AG09309 (cell line): ENCODE measurements at regions not wholly inside any gene's neighbourhood (a gene's known extent, or its start where the extent isn't known, plus 50 kb on each side); places are given as distances from the start of the nearest gene placed in this dataset.

Experiments
- DNase-seq: peaks from one replicate; pipeline ENCODE4 v3.0.0-alpha.2; 2010; ENCODE audit warnings: low read depth
- H3K4me3 ChIP-seq: 2 replicates; pipeline ENCODE4 v1.5.1; 2011; ENCODE audit warnings: mild to moderate bottlenecking, low read depth, low read length, moderate library complexity; ENCODE audit not compliant: control insufficient read depth
- TF ChIP-seq, protein P1 (sequence below): IDR thresholded peaks from 2 replicates; pipeline ENCODE4 v1.5.1; 2011; ENCODE audit warnings: mild to moderate bottlenecking, low read depth, low read length, inconsistent platforms; ENCODE audit not compliant: insufficient read depth, control insufficient read depth; ENCODE audit errors: missing control alignments

DNA sequence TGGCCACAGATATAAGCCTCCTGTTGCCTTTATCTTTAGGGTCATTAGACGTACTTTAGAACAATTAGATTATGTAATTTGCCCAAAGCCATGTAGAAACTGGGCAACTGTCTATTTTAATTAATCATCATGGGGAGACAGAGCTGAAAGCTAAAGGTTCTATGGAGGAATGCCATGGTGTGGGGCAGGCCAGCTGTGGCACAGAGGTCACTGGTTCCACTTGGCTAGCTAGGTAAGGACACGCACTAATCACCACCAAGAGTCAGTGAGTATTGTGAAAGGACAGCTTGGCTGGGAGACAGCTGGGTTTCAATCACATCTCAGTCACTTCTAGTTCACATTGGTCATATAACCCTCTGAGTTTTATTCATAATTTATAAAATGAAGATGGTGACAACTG lies 81.7 kb downstream of the HMHB1 start:
- no peak overlapping the region for H3K4me3 ChIP-seq
- TF ChIP-seq, protein P1, sequence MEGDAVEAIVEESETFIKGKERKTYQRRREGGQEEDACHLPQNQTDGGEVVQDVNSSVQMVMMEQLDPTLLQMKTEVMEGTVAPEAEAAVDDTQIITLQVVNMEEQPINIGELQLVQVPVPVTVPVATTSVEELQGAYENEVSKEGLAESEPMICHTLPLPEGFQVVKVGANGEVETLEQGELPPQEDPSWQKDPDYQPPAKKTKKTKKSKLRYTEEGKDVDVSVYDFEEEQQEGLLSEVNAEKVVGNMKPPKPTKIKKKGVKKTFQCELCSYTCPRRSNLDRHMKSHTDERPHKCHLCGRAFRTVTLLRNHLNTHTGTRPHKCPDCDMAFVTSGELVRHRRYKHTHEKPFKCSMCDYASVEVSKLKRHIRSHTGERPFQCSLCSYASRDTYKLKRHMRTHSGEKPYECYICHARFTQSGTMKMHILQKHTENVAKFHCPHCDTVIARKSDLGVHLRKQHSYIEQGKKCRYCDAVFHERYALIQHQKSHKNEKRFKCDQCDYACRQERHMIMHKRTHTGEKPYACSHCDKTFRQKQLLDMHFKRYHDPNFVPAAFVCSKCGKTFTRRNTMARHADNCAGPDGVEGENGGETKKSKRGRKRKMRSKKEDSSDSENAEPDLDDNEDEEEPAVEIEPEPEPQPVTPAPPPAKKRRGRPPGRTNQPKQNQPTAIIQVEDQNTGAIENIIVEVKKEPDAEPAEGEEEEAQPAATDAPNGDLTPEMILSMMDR = no peak
- DNase-seq = no peak

DNA sequence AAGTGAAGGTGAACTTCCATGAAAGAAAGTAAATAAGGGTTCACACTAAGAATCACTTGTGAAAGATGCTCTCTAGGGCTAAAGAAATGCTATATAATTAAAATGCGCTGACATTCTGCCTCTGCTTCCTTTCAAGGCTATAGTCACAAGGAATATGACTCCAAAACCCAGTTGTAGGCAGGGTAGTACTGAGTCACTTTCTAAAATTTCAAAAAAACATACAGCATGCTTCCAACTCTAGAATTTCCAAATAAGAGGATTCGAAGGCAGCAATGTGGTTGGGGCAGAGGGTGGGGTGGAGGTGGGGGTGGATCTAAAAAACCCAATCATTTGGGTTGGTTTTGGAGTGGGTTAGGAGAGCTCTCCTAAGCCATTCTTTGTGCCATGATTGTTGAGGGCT lies 84.6 kb downstream of the HMHB1 start:
- no peak overlapping the region for H3K4me3 ChIP-seq
- TF ChIP-seq, protein P1 = no peak
- DNase-seq = no peak

DNA sequence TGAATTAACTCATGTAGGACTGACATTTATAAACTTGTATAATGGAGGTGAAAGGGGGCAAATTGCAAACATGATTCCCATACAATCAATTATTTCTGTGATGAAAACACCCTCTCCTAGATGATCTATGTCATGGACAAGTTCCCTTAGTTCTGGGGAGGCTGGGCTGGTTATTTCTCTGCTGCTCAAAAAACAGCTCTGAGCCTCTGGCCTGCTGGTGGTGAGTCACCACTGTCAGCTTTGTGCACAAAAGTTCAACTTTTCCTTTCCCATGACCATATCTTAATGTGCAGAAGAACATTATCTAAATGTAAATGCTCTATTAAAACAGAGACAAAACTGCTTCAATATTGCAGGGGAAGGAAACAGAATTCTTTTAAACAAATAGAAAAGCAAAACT lies 85.0 kb downstream of the HMHB1 start:
- TF ChIP-seq, protein P1 = no peak
- no peak for DNase-seq
- H3K4me3 ChIP-seq = no peak overlapping the region

DNA sequence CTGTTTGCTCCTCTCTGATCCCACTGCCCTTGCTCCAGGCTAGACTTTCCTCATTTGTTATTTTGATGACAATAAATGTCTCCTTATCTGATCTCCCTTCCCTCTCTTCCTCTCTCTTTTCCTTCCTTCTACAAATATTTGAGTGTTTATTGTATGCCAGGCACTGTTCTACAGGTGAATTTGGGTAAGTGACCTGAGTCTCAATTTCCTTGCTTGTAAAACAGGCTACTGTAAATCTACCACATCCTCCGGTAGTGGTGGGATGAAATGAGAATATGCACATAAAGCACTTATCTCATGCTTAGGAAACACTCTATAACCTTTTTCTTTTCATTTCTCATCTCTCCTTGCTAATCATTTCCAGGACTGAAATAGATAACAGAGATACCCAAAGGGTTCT lies 86.4 kb downstream of the HMHB1 start:
- no peak overlapping the region for H3K4me3 ChIP-seq
- DNase-seq = no peak
- TF ChIP-seq, protein P1 = no peak

DNA sequence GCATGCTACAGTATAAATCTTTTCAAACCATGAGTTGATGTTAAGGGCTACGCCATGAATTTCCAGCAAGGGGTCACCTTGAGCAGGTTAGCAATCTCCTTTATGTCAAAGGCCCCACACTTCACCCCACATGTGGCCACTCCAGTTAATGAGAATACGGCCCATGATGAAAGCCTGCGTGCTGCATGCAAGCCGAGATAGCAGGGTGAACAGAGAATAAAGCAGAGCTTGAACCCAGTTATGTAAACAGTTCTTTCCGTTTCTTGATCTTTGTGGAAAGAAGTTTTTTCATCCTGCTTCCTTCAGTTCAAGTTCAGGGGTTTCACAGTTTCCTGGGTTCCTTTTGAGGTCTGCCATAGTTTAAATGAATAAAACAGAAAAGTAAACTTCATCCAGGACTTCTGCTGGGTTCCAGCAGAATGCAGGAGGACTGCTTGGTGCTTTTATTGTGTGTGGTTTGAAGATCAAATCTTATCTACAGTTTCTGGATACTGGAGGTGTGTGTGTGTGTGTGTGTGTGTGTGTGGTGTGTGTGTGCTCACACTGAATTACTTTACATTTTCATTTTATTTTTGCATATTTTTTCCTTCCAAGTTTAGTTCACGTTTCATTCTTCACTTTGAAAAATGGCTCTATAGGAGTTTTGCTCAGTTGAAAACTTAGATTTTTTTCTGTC lies 87.1 kb downstream of the HMHB1 start:
- H3K4me3 ChIP-seq = no peak overlapping the region
- DNase-seq = no peak
- TF ChIP-seq, protein P1 = no peak

DNA sequence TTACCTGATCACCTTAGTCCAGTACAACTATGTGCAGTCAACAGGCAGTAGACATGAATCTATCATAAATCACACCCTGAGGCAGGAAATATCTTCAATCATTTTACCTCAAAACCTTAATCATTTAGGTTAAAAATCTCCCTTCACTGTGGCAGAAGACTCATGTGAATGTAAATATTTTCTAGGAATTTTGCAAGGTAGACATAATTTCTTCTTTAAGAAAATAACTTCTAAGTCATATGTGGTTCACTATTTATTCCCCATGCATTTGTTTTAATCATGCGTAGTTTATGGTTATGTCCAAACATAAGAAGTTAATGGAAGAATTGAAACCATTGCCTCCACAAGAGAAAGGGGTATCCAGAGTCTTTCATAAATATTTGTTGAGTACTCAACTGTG lies 97.0 kb downstream of the HMHB1 start:
- TF ChIP-seq, protein P1 = no peak
- no peak for DNase-seq
- H3K4me3 ChIP-seq = no peak overlapping the region

DNA sequence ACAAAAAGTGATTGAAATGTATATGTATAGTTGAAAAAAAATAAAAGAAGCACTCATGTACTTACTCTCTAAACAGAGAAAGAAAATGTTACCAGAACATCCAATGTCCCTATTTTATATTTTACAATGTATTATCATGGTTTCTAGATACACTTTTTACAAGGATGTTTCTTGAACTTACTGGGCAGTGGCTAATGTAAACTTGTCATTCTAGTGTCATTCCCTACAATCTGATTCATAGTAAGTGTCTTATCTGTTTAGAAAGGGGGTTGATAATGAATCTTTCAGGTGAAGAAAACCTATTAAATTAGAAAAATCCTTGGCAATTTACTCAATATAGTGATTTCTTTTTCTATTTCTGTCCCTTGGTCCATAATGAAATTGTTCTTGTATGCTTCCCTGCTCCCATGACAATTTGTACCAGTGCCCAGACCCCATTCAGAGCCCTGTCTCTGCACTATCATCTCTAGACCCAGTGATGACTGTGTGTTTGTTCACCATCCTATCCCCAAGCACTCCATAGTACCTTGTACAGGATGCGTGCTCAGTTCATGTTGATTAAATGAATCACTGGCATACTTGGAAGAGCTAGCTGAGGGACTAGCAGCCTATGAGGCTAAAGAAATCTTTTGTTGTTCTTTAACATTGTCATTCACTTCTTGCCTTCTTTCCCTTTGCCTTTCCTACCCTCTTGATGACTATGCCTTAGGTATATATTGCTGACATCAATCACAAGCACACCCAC lies 101.2 kb downstream of the HMHB1 start:
- DNase-seq = peak; percentile 49

More for the DNA sequence above, 101.2 kb downstream of the HMHB1 start:
- H3K4me3 ChIP-seq = no peak overlapping the region
- TF ChIP-seq, protein P1 = no peak
